SK-N-SH (cell line): ENCODE measurements at regions not wholly inside any gene's neighbourhood (a gene's known extent, or its start where the extent isn't known, plus 50 kb on each side); places are given as distances from the start of the nearest gene placed in this dataset.

Experiments
- CTCF ChIA-PET: fragments of 300-600, 350-600 bp; formaldehyde crosslinking; extraction: SDS; loops from one replicate; lab custom pipeline; 2021; lab: Yijun Ruan, JAX
- POLR2A ChIA-PET: fragments of 350-600 bp; sonication (Branson Sonifier 250); formaldehyde crosslinking; extraction: SDS; loops from one replicate; lab custom pipeline; 2020; ENCODE audit warnings: antibody characterized with exemption, inconsistent platforms; lab: Yijun Ruan, JAX
- DNase-seq: peaks from one replicate; pipeline ENCODE4 v3.0.0; 2012
- H2AFZ ChIP-seq: fragments of 200-600 bp; sonication (generic); 2 replicates; pipeline ENCODE4 v1.8.1; 2016; ENCODE audit warnings: antibody characterized with exemption, mild to moderate bottlenecking, low read depth
- H3F3A ChIP-seq: fragments of 200-600 bp; sonication (generic); replicated peaks from 2 replicates; pipeline ENCODE3; 2016; ENCODE audit warnings: antibody characterized with exemption, mild to moderate bottlenecking; ENCODE audit not compliant: insufficient read depth
- H3K27ac ChIP-seq, 2 experiments: fragments of 200-500 bp in 1 of 2; fragments of 200-600 bp in 1 of 2; sonication (Bioruptor generic) in 1 of 2; sonication (generic), shearing (Covaris generic) in 1 of 2; 2 replicates each; pipeline versions ENCODE4 v1.5.1 to v1.6.1; 2014 to 2016; ENCODE audit warnings: low read depth in 2 of 2, inconsistent platforms in 1 of 2, low read length in 1 of 2, mild to moderate bottlenecking in 1 of 2, mixed read lengths in 1 of 2
- H3K27me3 ChIP-seq: fragments of 200-600 bp; sonication (generic), shearing (Covaris generic); 2 replicates; pipeline ENCODE4 v1.6.1; 2016; ENCODE audit warnings: mixed run types; ENCODE audit not compliant: insufficient read depth
- H3K36me3 ChIP-seq, 2 experiments: fragments of 200-500 bp in 1 of 2; fragments of 200-600 bp in 1 of 2; sonication (Bioruptor generic) in 1 of 2; sonication (generic) in 1 of 2; replicated peaks in 1 of 2; 2 replicates each; pipeline versions ENCODE3 to v1.5.1; 2014 to 2016; ENCODE audit warnings: low read length in 1 of 2, mild to moderate bottlenecking in 1 of 2; ENCODE audit not compliant: insufficient read depth in 2 of 2, control insufficient read depth in 1 of 2
- H3K4me1 ChIP-seq, 2 experiments: fragments of 200-500 bp in 1 of 2; fragments of 200-600 bp in 1 of 2; sonication (Bioruptor generic) in 1 of 2; sonication (generic), shearing (Covaris generic) in 1 of 2; 2 replicates each; pipeline versions ENCODE4 v1.5.1 to v1.6.1; 2014 to 2016; ENCODE audit warnings: low read depth in 1 of 2, low read length in 1 of 2, mixed run types in 1 of 2; ENCODE audit not compliant: insufficient read depth in 2 of 2, control insufficient read depth in 1 of 2
- H3K4me2 ChIP-seq: fragments of 200-600 bp; sonication (generic), shearing (Covaris generic); 2 replicates; pipeline ENCODE4 v1.6.1; 2017; ENCODE audit warnings: mixed run types
- H3K4me3 ChIP-seq, 2 experiments: fragments of 200-500 bp in 1 of 2; fragments of 200-600 bp in 1 of 2; sonication (Bioruptor generic) in 1 of 2; sonication (generic), shearing (Covaris generic) in 1 of 2; 2 replicates each; pipeline versions ENCODE4 v1.5.1 to v1.8.1; 2014 to 2016; ENCODE audit warnings: low read depth in 2 of 2, inconsistent platforms in 1 of 2, low read length in 1 of 2, mild to moderate bottlenecking in 1 of 2, mixed read lengths in 1 of 2, moderate library complexity in 1 of 2
- H3K79me2 ChIP-seq: fragments of 200-600 bp; sonication (generic); 2 replicates; pipeline ENCODE4 v1.8.1; 2017; ENCODE audit warnings: mild to moderate bottlenecking; ENCODE audit not compliant: insufficient read depth
- H3K9ac ChIP-seq: fragments of 200-600 bp; sonication (generic); 2 replicates; pipeline ENCODE4 v1.6.1; 2017; ENCODE audit warnings: mixed run types
- H3K9me2 ChIP-seq: fragments of 200-600 bp; sonication (generic); 2 replicates; pipeline ENCODE4 v1.6.1; 2017; ENCODE audit warnings: mixed run types
- H3K9me3 ChIP-seq: fragments of 200-600 bp; sonication (generic); 2 replicates; pipeline ENCODE4 v1.6.1; 2017; ENCODE audit warnings: mixed run types, mild to moderate bottlenecking, moderate library complexity
- H4K20me1 ChIP-seq: fragments of 200-600 bp; sonication (generic); 2 replicates; pipeline ENCODE4 v1.6.1; 2017; ENCODE audit warnings: mild to moderate bottlenecking, mixed run types; ENCODE audit not compliant: insufficient read depth
- CHD2 ChIP-seq: fragments of 150-350 bp; IDR thresholded peaks from 2 replicates; pipeline ENCODE4 v1.6.1; 2018; ENCODE audit warnings: low read length; ENCODE audit not compliant: partially characterized antibody
- CTCF ChIP-seq: fragments of 200-600 bp; sonication (generic); IDR thresholded peaks from 2 replicates; pipeline ENCODE4 v1.6.1; 2017; ENCODE audit warnings: antibody characterized with exemption, mild to moderate bottlenecking, moderate library complexity
- EP300 ChIP-seq, 2 experiments: IDR thresholded peaks; 2 replicates each; pipeline versions ENCODE4 v1.4.0 to v1.6.1; 2012; ENCODE audit warnings: borderline replicate concordance in 1 of 2, low read depth in 1 of 2, low read length in 1 of 2
- EZH2phosphoT487 ChIP-seq: fragments of 200-600 bp; sonication (generic); IDR thresholded peaks from 2 replicates; pipeline ENCODE4 v1.6.1; 2017; ENCODE audit warnings: low read depth, mixed run types, mild to moderate bottlenecking, antibody characterized with exemption, moderate library complexity, borderline replicate concordance
- FOSL2 ChIP-seq: IDR thresholded peaks from 2 replicates; pipeline ENCODE4 v1.4.0; 2012; ENCODE audit warnings: low read depth, mild to moderate bottlenecking, moderate library complexity, borderline replicate concordance
- FOXJ3 ChIP-seq: sonication (generic); formaldehyde crosslinking; IDR thresholded peaks from 2 replicates; pipeline ENCODE4 v1.5.1; 2020; ENCODE audit warnings: mild to moderate bottlenecking, missing genetic modification reagents
- GATA2 ChIP-seq: sonication (generic); formaldehyde crosslinking; IDR thresholded peaks from 2 replicates; pipeline ENCODE4 v1.5.0; 2020; ENCODE audit warnings: mild to moderate bottlenecking, missing genetic modification reagents
- IRF3 ChIP-seq: fragments of 150-350 bp; IDR thresholded peaks from 2 replicates; pipeline ENCODE4 v1.6.1; 2016; ENCODE audit warnings: mild to moderate bottlenecking, low read depth, low read length
- JUND ChIP-seq: IDR thresholded peaks from 2 replicates; pipeline ENCODE4 v1.4.0; 2012
- MAX ChIP-seq: IDR thresholded peaks from 2 replicates; pipeline ENCODE4 v1.4.0; 2012; ENCODE audit warnings: low read depth
- MEF2A ChIP-seq: IDR thresholded peaks from 2 replicates; pipeline ENCODE4 v1.4.0; 2012; ENCODE audit warnings: low read depth, borderline replicate concordance
- NFIC ChIP-seq: IDR thresholded peaks from 2 replicates; pipeline ENCODE4 v1.4.0; 2012; ENCODE audit warnings: borderline replicate concordance
- NRF1 ChIP-seq: IDR thresholded peaks from 2 replicates; pipeline ENCODE4 v1.6.1; 2012; ENCODE audit warnings: low read depth, mild to moderate bottlenecking, low read length
- PBX3 ChIP-seq: IDR thresholded peaks from 2 replicates; pipeline ENCODE4; 2012
- POLR2AphosphoS5 ChIP-seq: IDR thresholded peaks from 2 replicates; pipeline ENCODE4 v1.6.1; 2012; ENCODE audit warnings: low read depth, low read length
- RAD21 ChIP-seq: IDR thresholded peaks from 2 replicates; pipeline ENCODE4 v1.6.1; 2012; ENCODE audit warnings: mild to moderate bottlenecking, low read length
- SMC3 ChIP-seq: IDR thresholded peaks from 2 replicates; pipeline ENCODE4 v1.6.1; 2012; ENCODE audit warnings: low read depth, low read length, improper control_type of control experiment
- TCF12 ChIP-seq: IDR thresholded peaks from 2 replicates; pipeline ENCODE4 v1.4.0; 2012
- TEAD4 ChIP-seq: IDR thresholded peaks from 2 replicates; pipeline ENCODE4 v1.4.0; 2012; ENCODE audit warnings: mild to moderate bottlenecking, borderline replicate concordance; ENCODE audit not compliant: insufficient read depth
- USF2 ChIP-seq: fragments of 150-350 bp; IDR thresholded peaks from 2 replicates; pipeline ENCODE4 v1.6.1; 2017; ENCODE audit warnings: antibody characterized with exemption, low read length, low read depth, borderline replicate concordance
- WGBS: methylation state at CpG from one replicate; pipeline ENCODE4 v1.1.6; 2017; ENCODE audit warnings: low lambda C conversion rate; 5-methylcytosine and 5-hydroxymethylcytosine counted together

- no peaks in the 10 kb centered on the region for H3K36me3 ChIP-seq
- POLR2A ChIA-PET, result no interaction called here
- H3K9me2 ChIP-seq, result no peaks in the 10 kb centered on the region
- H4K20me1 ChIP-seq, result no peaks in the 10 kb centered on the region
- H3F3A ChIP-seq, result no peaks in the 10 kb centered on the region
- no peak overlapping the region for H3K4me2 ChIP-seq
- WGBS, result 4% methylated on average over 2 of the region's 2 CpGs
- TF ChIP-seq RAD21 (no peak), SMC3 (no peak), POLR2AphosphoS5 (no peak), GATA2 (CRISPR knock-in tag) (no peak), PBX3 (no peak), CTCF (no peak), FOSL2 (no peak), CHD2 (no peak), NFIC (no peak), MEF2A (no peak)
- TF ChIP-seq, all 33 proteins: peak for 0
- H3K9ac ChIP-seq, result no peak overlapping the region
- CTCF ChIA-PET, result no interaction called here
- H3K27ac ChIP-seq, result no peak overlapping the region
- DNase-seq, result no peak
- H2AFZ ChIP-seq, result no peak overlapping the region
- H3K4me3 ChIP-seq, result no peak overlapping the region
- no peaks in the 10 kb centered on the region for H3K4me1 ChIP-seq
- no peaks in the 10 kb centered on the region for H3K79me2 ChIP-seq
- H3K27me3 ChIP-seq, result no peaks in the 10 kb centered on the region
- no peaks in the 10 kb centered on the region for H3K9me3 ChIP-seq
These were observed 200.2 kb upstream of the LRRN1 start for GRCh38 chr3:3599016-3599415.

- Histone ChIP-seq H3K27me3 (no peaks in the 10 kb centered on the region), H3K4me3 (no peak overlapping the region), H3K9ac (no peak overlapping the region), H3K9me3 (no peaks in the 10 kb centered on the region; the same call in 1 of the 2 replicates), H3K4me2 (no peak overlapping the region), H3K36me3 (no peaks in the 10 kb centered on the region), H3F3A (no peaks in the 10 kb centered on the region), H3K9me2 (no peaks in the 10 kb centered on the region), H3K27ac (no peak overlapping the region), H2AFZ (no peak overlapping the region), H3K4me1 (no peaks in the 10 kb centered on the region), H3K79me2 (no peaks in the 10 kb centered on the region)
- ChIA-PET CTCF (no interaction called here), POLR2A (no interaction called here)
- DNase-seq, result no peak
- 8% methylated on average over 3 of the region's 3 CpGs for WGBS
- TF ChIP-seq NRF1, result no peak
- TF ChIP-seq MAX, result no peak
- TF ChIP-seq USF2, result no peak
- TF ChIP-seq JUND, result no peak
- no peak for TF ChIP-seq CHD2
- no peak for TF ChIP-seq RAD21
- no peak for TF ChIP-seq EZH2phosphoT487
- TF ChIP-seq TCF12, result no peak
- no peak for TF ChIP-seq EP300 (IDR thresholded peaks at IDR 0.05; ENCODE audit: borderline replicate concordance in 1 of 2, low read depth in 1 of 2, low read length in 1 of 2)
- TF ChIP-seq CTCF, result no peak
- TF ChIP-seq FOXJ3 (CRISPR knock-in tag), result no peak
- TF ChIP-seq TEAD4, result no peak
- TF ChIP-seq IRF3, result no peak
- TF ChIP-seq, all 33 proteins: peak for 0
- H4K20me1 ChIP-seq, result no peaks in the 10 kb centered on the region
These were observed 204.2 kb upstream of the LRRN1 start for GRCh38 chr3:3594986-3595385.
